Hindlimb muscle (tissue), 1 donor: ENCODE measurements at regions not wholly inside any gene's neighbourhood (a gene's known extent, or its start where the extent isn't known, plus 50 kb on each side); places are given as distances from the start of the nearest gene placed in this dataset.
A peak's percentile ranks its signal among the peaks of the same experiment; 100 is the strongest.

ENCODE experiments used
- DNase-seq: peaks from one replicate; pipeline ENCODE4 v3.0.0-alpha.2; 2013

GRCh38 chr6:148221196-148221979, 121.2 kb upstream of the SASH1 start:
- DNase-seq, result no peak

- DNase-seq, result no peak
Measured at GRCh38 chr6:148222376-148222775, 120.3 kb upstream of the SASH1 start.

GRCh38 chr6:148222846-148223245, 119.8 kb upstream of the SASH1 start:
- DNase-seq, result no peak

GRCh38 chr6:148223424-148223842, 119.2 kb upstream of the SASH1 start:
- DNase-seq, result no peak

- DNase-seq, result no peak
Measured at GRCh38 chr6:148225871-148226270, 116.8 kb upstream of the SASH1 start.

- no peak for DNase-seq
Measured at GRCh38 chr6:148226284-148226683, 116.4 kb upstream of the SASH1 start.

- no peak for DNase-seq
Measured at GRCh38 chr6:148231572-148231971, 111.1 kb upstream of the SASH1 start.

- DNase-seq, result no peak
Measured at GRCh38 chr6:148235446-148235845, 107.2 kb upstream of the SASH1 start.

- DNase-seq, result no peak
Measured at GRCh38 chr6:148238713-148239112, 103.9 kb upstream of the SASH1 start.

- DNase-seq, result no peak
Measured at GRCh38 chr6:148239215-148239614, 103.4 kb upstream of the SASH1 start.

GRCh38 chr6:148239801-148240460, 102.7 kb upstream of the SASH1 start:
- DNase-seq, result no peak

- DNase-seq, result peak; percentile 40
Measured at GRCh38 chr6:148240461-148240840, 102.2 kb upstream of the SASH1 start.

GRCh38 chr6:148240861-148241477, 101.7 kb upstream of the SASH1 start:
- no peak for DNase-seq

GRCh38 chr6:148242180-148242579, 100.5 kb upstream of the SASH1 start:
- peak; percentile 84 for DNase-seq

- DNase-seq, result no peak
Measured at GRCh38 chr6:148244217-148244935, 98.3 kb upstream of the SASH1 start.

GRCh38 chr6:148247386-148248063, 95.1 kb upstream of the SASH1 start:
- no peak for DNase-seq

GRCh38 chr6:148249160-148249559, 93.5 kb upstream of the SASH1 start:
- no peak for DNase-seq

GRCh38 chr6:148249679-148250375, 92.8 kb upstream of the SASH1 start:
- no peak for DNase-seq

GRCh38 chr6:148250975-148251685, 91.5 kb upstream of the SASH1 start:
- no peak for DNase-seq

GRCh38 chr6:148251891-148252290, 90.7 kb upstream of the SASH1 start:
- DNase-seq, result no peak

- DNase-seq, result no peak
Measured at GRCh38 chr6:148257810-148258209, 84.8 kb upstream of the SASH1 start.
